A673 (cell line): ENCODE measurements at regions not wholly inside any gene's neighbourhood (a gene's known extent, or its start where the extent isn't known, plus 50 kb on each side); places are given as distances from the start of the nearest gene placed in this dataset.

Source experiments
- BruUV-seq: library from RNA; stranded (reverse); fragments of 400-500 nt; replicated peaks from 2 replicates; lab custom pipeline; 2021; lab: Mats Ljungman, UMichigan
- CTCF ChIA-PET: fragments of 300-600 bp; sonication (Branson Sonifier 250); formaldehyde crosslinking; loops from one replicate; lab custom pipeline; 2022; ENCODE audit warnings: antibody characterized with exemption; lab: Charles Lee
- POLR2A ChIA-PET: fragments of 300-600 bp; sonication (Branson Sonifier 250); formaldehyde crosslinking; loops from one replicate; lab custom pipeline; 2022; ENCODE audit warnings: antibody characterized with exemption; ENCODE audit not compliant: low non-redundant PET; lab: Charles Lee
- DNase-seq: peaks from one replicate; pipeline ENCODE4 v3.0.0-alpha.2; 2015; ENCODE audit warnings: low spot score
- H3K27ac ChIP-seq: fragments of 200-600 bp; sonication (generic); 2 replicates; pipeline ENCODE4 v1.5.1; 2016; ENCODE audit warnings: mixed run types, low read depth, mild to moderate bottlenecking, mixed read lengths, antibody characterized with exemption, low read length; ENCODE audit not compliant: poor library complexity, severe bottlenecking
- H3K27me3 ChIP-seq: fragments of 200-600 bp; sonication (generic); replicated peaks from 2 replicates; pipeline ENCODE4 v1.6.1; 2017; ENCODE audit warnings: mixed run types, low read depth, mild to moderate bottlenecking, mixed read lengths, antibody characterized with exemption, low read length; ENCODE audit not compliant: insufficient read depth, poor library complexity
- H3K36me3 ChIP-seq: fragments of 200-600 bp; sonication (generic); 2 replicates; pipeline ENCODE4 v1.6.1; 2016; ENCODE audit warnings: mixed run types, mild to moderate bottlenecking, mixed read lengths, antibody characterized with exemption, low read length; ENCODE audit not compliant: insufficient read depth, poor library complexity, severe bottlenecking
- H3K4me1 ChIP-seq: fragments of 200-600 bp; sonication (generic); 2 replicates; pipeline ENCODE4 v1.6.1; 2017; ENCODE audit warnings: mixed run types, mild to moderate bottlenecking, mixed read lengths, antibody characterized with exemption, low read length; ENCODE audit not compliant: insufficient read depth, poor library complexity, severe bottlenecking
- H3K4me3 ChIP-seq: fragments of 200-600 bp; sonication (generic); 2 replicates; pipeline ENCODE4 v1.5.1; 2016; ENCODE audit warnings: low read depth, mixed run types, mild to moderate bottlenecking, mixed read lengths, low read length; ENCODE audit not compliant: poor library complexity, severe bottlenecking
- H3K9me3 ChIP-seq: fragments of 200-600 bp; sonication (generic); 2 replicates; pipeline ENCODE4 v1.6.1; 2016; ENCODE audit warnings: mixed run types, low read depth, mild to moderate bottlenecking, mixed read lengths, antibody characterized with exemption, low read length; ENCODE audit not compliant: poor library complexity, severe bottlenecking
- EZH2 ChIP-seq: fragments of 200-600 bp; sonication (generic); IDR thresholded peaks from 2 replicates; pipeline ENCODE4 v1.6.1; 2017; ENCODE audit warnings: borderline replicate concordance, low read depth, mild to moderate bottlenecking, mixed read lengths, antibody characterized with exemption, low read length; ENCODE audit not compliant: poor library complexity, severe bottlenecking
- intact Hi-C: fragments of 100-400 bp; cut with micrococcal nuclease; formaldehyde crosslinking; loops from one replicate; pipeline ENCODE4 v1.10.0; 2022; ENCODE audit not compliant: unreplicated experiment
- TF ChIP-seq, protein P1 (sequence below): fragments of 300-800, 200-600 bp; sonication (generic); conservative IDR thresholded peaks from 2 replicates; pipeline ENCODE4 v1.5.1; 2017; ENCODE audit warnings: low read depth, mild to moderate bottlenecking, antibody characterized with exemption, low read length, moderate library complexity, mixed read lengths

- Histone ChIP-seq H3K27me3 (no peaks in the 10 kb centered on the region), H3K4me1 (no peaks in the 10 kb centered on the region), H3K4me3 (no peak overlapping the region), H3K36me3 (no peaks in the 10 kb centered on the region), H3K27ac (no peak overlapping the region), H3K9me3 (no peaks in the 10 kb centered on the region)
- CTCF ChIA-PET, result no interaction called here
- DNase-seq, result no peak
- BruUV-seq, result no TSS peak
- intact Hi-C loops, result no loop called here
- no peak for TF ChIP-seq EZH2
- POLR2A ChIA-PET, result no interaction called here
Measured at GRCh38 chr6:134469702-134470456, 152.0 kb upstream of the SGK1 start.

DNA sequence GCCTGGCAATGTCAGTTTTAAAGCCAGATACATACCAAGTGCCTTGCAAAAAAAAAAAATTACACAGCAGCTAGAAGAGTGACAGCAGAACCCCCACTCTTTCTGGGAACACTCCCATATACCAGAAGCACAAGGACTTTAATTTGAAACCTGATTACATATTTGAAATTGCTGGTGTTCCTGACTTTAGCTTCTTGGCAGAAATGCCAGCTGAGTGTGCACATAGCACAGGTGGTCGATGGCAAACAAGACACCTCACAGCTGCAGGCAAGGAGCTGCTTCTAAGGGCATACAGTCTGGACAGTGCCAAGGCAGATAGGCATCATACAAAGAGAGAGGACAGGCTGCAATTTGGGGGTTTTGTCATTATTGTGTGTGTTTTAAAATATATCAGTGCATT, 150.7 kb upstream of the SGK1 start:
- no TSS peak for BruUV-seq
- H3K36me3 ChIP-seq, result no peaks in the 10 kb centered on the region
- ChIA-PET POLR2A (no interaction called here), CTCF (no interaction called here)
- no peaks in the 10 kb centered on the region for H3K4me1 ChIP-seq
- intact Hi-C loops, result no loop called here
- no peak overlapping the region for H3K27ac ChIP-seq
- no peaks in the 10 kb centered on the region for H3K9me3 ChIP-seq
- TF ChIP-seq EZH2, result no peak
- TF ChIP-seq, protein P1, sequence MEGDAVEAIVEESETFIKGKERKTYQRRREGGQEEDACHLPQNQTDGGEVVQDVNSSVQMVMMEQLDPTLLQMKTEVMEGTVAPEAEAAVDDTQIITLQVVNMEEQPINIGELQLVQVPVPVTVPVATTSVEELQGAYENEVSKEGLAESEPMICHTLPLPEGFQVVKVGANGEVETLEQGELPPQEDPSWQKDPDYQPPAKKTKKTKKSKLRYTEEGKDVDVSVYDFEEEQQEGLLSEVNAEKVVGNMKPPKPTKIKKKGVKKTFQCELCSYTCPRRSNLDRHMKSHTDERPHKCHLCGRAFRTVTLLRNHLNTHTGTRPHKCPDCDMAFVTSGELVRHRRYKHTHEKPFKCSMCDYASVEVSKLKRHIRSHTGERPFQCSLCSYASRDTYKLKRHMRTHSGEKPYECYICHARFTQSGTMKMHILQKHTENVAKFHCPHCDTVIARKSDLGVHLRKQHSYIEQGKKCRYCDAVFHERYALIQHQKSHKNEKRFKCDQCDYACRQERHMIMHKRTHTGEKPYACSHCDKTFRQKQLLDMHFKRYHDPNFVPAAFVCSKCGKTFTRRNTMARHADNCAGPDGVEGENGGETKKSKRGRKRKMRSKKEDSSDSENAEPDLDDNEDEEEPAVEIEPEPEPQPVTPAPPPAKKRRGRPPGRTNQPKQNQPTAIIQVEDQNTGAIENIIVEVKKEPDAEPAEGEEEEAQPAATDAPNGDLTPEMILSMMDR, result no peak
- H3K27me3 ChIP-seq, result no peaks in the 10 kb centered on the region
- no peak for DNase-seq
- no peak overlapping the region for H3K4me3 ChIP-seq

DNA sequence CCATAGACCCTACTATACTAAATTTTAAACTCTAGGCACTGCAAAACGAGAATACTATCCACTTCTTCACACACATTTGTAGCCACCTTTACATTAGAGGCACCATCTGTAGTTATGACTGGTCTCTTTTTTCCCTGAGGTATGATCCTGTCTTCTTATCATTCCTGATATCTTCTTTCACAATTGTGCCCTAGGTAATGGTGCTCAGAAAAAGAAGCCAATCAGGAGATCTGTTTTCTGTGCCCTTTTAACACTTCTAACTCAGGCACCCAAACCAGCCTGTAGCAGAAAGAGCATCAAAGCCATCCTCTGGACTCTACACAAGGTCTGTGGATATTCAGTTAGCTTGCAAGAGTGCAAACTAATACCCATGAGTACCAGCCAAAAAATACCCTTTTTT, 149.7 kb upstream of the SGK1 start:
- BruUV-seq, result no TSS peak
- intact Hi-C loops, result no loop called here
- ChIA-PET CTCF (no interaction called here), POLR2A (interaction anchor here (0.7 kb wide), 1 partner anchor 277 kb away, joined by 3 read pairs; no protein-coding TSS in a partner anchor)
- Histone ChIP-seq H3K9me3 (no peaks in the 10 kb centered on the region), H3K4me1 (no peaks in the 10 kb centered on the region), H3K36me3 (no peaks in the 10 kb centered on the region), H3K27ac (no peak overlapping the region), H3K27me3 (no peaks in the 10 kb centered on the region), H3K4me3 (no peak overlapping the region)
- no peak for DNase-seq
- TF ChIP-seq, protein P1, result no peak
- no peak for TF ChIP-seq EZH2
